H1 (cell line): ENCODE measurements at regions not wholly inside any gene's neighbourhood (a gene's known extent, or its start where the extent isn't known, plus 50 kb on each side); places are given as distances from the start of the nearest gene placed in this dataset.

Experiments used
- CTCF ChIA-PET: fragments of 300-600 bp; sonication (Branson Sonifier 250); formaldehyde crosslinking; loops from one replicate; lab custom pipeline; 2021; ENCODE audit not compliant: partially characterized antibody; lab: Charles Lee
- POLR2A ChIA-PET: fragments of 300-600 bp; sonication (Branson Sonifier 250); formaldehyde crosslinking; loops from one replicate; lab custom pipeline; 2021; ENCODE audit warnings: inconsistent platforms; ENCODE audit not compliant: partially characterized antibody; lab: Charles Lee
- DNase-seq, 2 experiments: peaks; one replicate each; pipeline versions ENCODE4 v3.0.0 to v3.0.0-alpha.2; 2010 to 2022; ENCODE audit warnings: low spot score in 2 of 2, low read depth in 1 of 2, mixed read lengths in 1 of 2
- FAIRE-seq: peaks from 2 replicates; lab custom pipeline; 2011; peaks lifted over from hg19 to GRCh38; lab: Jason Lieb, UNC
- H2AFZ ChIP-seq: 2 replicates; pipeline ENCODE4 v1.8.1; 2012; ENCODE audit warnings: low read length, inconsistent platforms
- H2AK5ac ChIP-seq: 2 replicates; pipeline ENCODE4 v1.6.1; 2013; ENCODE audit warnings: low read depth, low read length
- H2BK120ac ChIP-seq: replicated peaks from 2 replicates; pipeline ENCODE3; 2013; ENCODE audit warnings: low read depth, low read length, inconsistent platforms
- H2BK12ac ChIP-seq: 2 replicates; pipeline ENCODE4 v1.6.1; 2013; ENCODE audit warnings: low read depth, low read length
- H2BK15ac ChIP-seq: 2 replicates; pipeline ENCODE4 v1.6.1; 2013; ENCODE audit warnings: low read length
- H2BK20ac ChIP-seq: 2 replicates; pipeline ENCODE4 v1.6.1; 2013; ENCODE audit warnings: low read length
- H2BK5ac ChIP-seq: 2 replicates; pipeline ENCODE4 v1.6.1; 2013; ENCODE audit warnings: low read depth, low read length
- H3K14ac ChIP-seq: 2 replicates; pipeline ENCODE4 v1.6.1; 2013; ENCODE audit warnings: inconsistent platforms; ENCODE audit not compliant: insufficient read length
- H3K18ac ChIP-seq: 2 replicates; pipeline ENCODE4 v1.6.1; 2013; ENCODE audit warnings: low read length; ENCODE audit errors: extremely low read depth
- H3K23ac ChIP-seq: 2 replicates; pipeline ENCODE4 v1.6.1; 2013; ENCODE audit warnings: inconsistent platforms; ENCODE audit not compliant: insufficient read length
- H3K23me2 ChIP-seq: 2 replicates; pipeline ENCODE4 v1.6.1; 2013; ENCODE audit warnings: low read depth, low read length
- H3K27ac ChIP-seq: 2 replicates; pipeline ENCODE4 v1.6.1; 2011; ENCODE audit warnings: low read depth, low read length, inconsistent platforms
- H3K27me3 ChIP-seq, 4 experiments: replicated peaks in 1 of 4; 1 replicate in 1 of 4; 2 replicates in 3 of 4; pipeline versions ENCODE4 v1.6.1 to v1.8.1; 2011 to 2013; ENCODE audit warnings: low read length in 3 of 4, mild to moderate bottlenecking in 3 of 4, inconsistent platforms in 2 of 4, mixed read lengths in 2 of 4, moderate library complexity in 1 of 4; ENCODE audit not compliant: control insufficient read depth in 3 of 4, insufficient read depth in 3 of 4; ENCODE audit errors: extremely low read depth in 1 of 4
- H3K36me3 ChIP-seq, 4 experiments: 2 replicates each; pipeline versions ENCODE4 v1.6.1 to v1.8.1; 2011 to 2013; ENCODE audit warnings: mild to moderate bottlenecking in 4 of 4, low read length in 3 of 4, moderate library complexity in 2 of 4, control low read depth in 1 of 4, inconsistent platforms in 1 of 4; ENCODE audit not compliant: insufficient read depth in 4 of 4, control insufficient read depth in 2 of 4
- H3K4ac ChIP-seq: replicated peaks from 2 replicates; pipeline ENCODE3; 2013; ENCODE audit warnings: low read length, low read depth, mixed read lengths, inconsistent platforms; ENCODE audit not compliant: insufficient read length
- H3K4me1 ChIP-seq, 4 experiments: replicated peaks in 1 of 4; 1 replicate in 1 of 4; 2 replicates in 3 of 4; pipeline versions ENCODE4 v1.6.1 to v1.8.1; 2011 to 2013; ENCODE audit warnings: low read length in 3 of 4, inconsistent platforms in 2 of 4, mixed read lengths in 1 of 4; ENCODE audit not compliant: insufficient read depth in 4 of 4, control insufficient read depth in 3 of 4
- H3K4me2 ChIP-seq, 2 experiments: 2 replicates each; pipeline versions ENCODE4 v1.6.1 to v1.8.1; 2011 to 2013; ENCODE audit warnings: low read depth in 2 of 2, low read length in 2 of 2, control low read depth in 1 of 2, inconsistent platforms in 1 of 2, mild to moderate bottlenecking in 1 of 2; ENCODE audit not compliant: insufficient read depth in 1 of 2
- H3K4me3 ChIP-seq, 4 experiments: fragments of 200-600, 300-600 bp in 1 of 4; sonication (generic), shearing (Covaris generic), sonication (Bioruptor Twin) in 1 of 4; 2 replicates each; pipeline versions ENCODE4 v1.5.1 to v1.8.1; 2011 to 2016; ENCODE audit warnings: low read length in 4 of 4, low read depth in 3 of 4, control low read depth in 2 of 4, inconsistent platforms in 2 of 4, mild to moderate bottlenecking in 2 of 4, mixed read lengths in 1 of 4, moderate library complexity in 1 of 4; ENCODE audit not compliant: insufficient read depth in 2 of 4; ENCODE audit errors: extremely low read depth in 1 of 4
- H3K56ac ChIP-seq: replicated peaks from 2 replicates; pipeline ENCODE3; 2013; ENCODE audit warnings: low read depth, mild to moderate bottlenecking, mixed read lengths, low read length, inconsistent platforms; ENCODE audit not compliant: insufficient read length
- H3K79me1 ChIP-seq: 2 replicates; pipeline ENCODE4 v1.6.1; 2013; ENCODE audit warnings: low read depth, low read length, control low read depth
- H3K79me2 ChIP-seq, 2 experiments: 2 replicates each; pipeline versions ENCODE4 v1.6.1 to v1.8.1; 2012 to 2013; ENCODE audit warnings: low read length in 2 of 2, mild to moderate bottlenecking in 2 of 2, inconsistent platforms in 1 of 2; ENCODE audit not compliant: insufficient read depth in 2 of 2, control insufficient read depth in 1 of 2
- H3K9ac ChIP-seq, 4 experiments: replicated peaks in 1 of 4; 1 replicate in 1 of 4; 2 replicates in 3 of 4; pipeline versions ENCODE4 v1.6.1 to v1.8.1; 2011 to 2013; ENCODE audit warnings: low read depth in 3 of 4, low read length in 3 of 4, control low read depth in 2 of 4, mild to moderate bottlenecking in 2 of 4, moderate library complexity in 2 of 4, inconsistent platforms in 1 of 4; ENCODE audit errors: extremely low read depth in 1 of 4
- H3K9me3 ChIP-seq, 2 experiments: 2 replicates each; pipeline versions ENCODE4 v1.6.1 to v1.8.1; 2012 to 2013; ENCODE audit warnings: mild to moderate bottlenecking in 2 of 2, moderate library complexity in 2 of 2, control low read depth in 1 of 2, inconsistent platforms in 1 of 2, low read depth in 1 of 2, low read length in 1 of 2, mixed read lengths in 1 of 2; ENCODE audit not compliant: insufficient read depth in 2 of 2
- H4K20me1 ChIP-seq, 2 experiments: replicated peaks in 1 of 2; 2 replicates each; pipeline versions ENCODE3 to v1.8.1; 2011 to 2013; ENCODE audit warnings: inconsistent platforms in 2 of 2, low read length in 2 of 2, mild to moderate bottlenecking in 1 of 2; ENCODE audit not compliant: insufficient read depth in 2 of 2, control insufficient read depth in 1 of 2
- H4K5ac ChIP-seq: 2 replicates; pipeline ENCODE4 v1.6.1; 2013; ENCODE audit warnings: low read length, low read depth, mixed read lengths, inconsistent platforms; ENCODE audit not compliant: insufficient read length
- H4K8ac ChIP-seq: 2 replicates; pipeline ENCODE4 v1.8.0; 2013; ENCODE audit warnings: mild to moderate bottlenecking, moderate library complexity, low read length, inconsistent platforms; ENCODE audit not compliant: insufficient read depth; ENCODE audit errors: extremely low read depth
- H4K91ac ChIP-seq: replicated peaks from 2 replicates; pipeline ENCODE3; 2013; ENCODE audit warnings: low read length, mixed read lengths, inconsistent platforms; ENCODE audit not compliant: insufficient read length
- BACH1 ChIP-seq: IDR thresholded peaks from 2 replicates; pipeline ENCODE4 v1.6.1; 2012; ENCODE audit warnings: low read length, improper control_type of control experiment
- BCL11A ChIP-seq, 2 experiments: IDR thresholded peaks; one replicate each; pipeline ENCODE4 v1.6.1; 2011; ENCODE audit warnings: low read depth in 2 of 2, low read length in 2 of 2, mild to moderate bottlenecking in 2 of 2
- GABPA ChIP-seq: IDR thresholded peaks from 2 replicates; pipeline ENCODE4 v1.6.1; 2011; ENCODE audit warnings: mild to moderate bottlenecking, low read length, moderate library complexity, borderline replicate concordance; ENCODE audit not compliant: insufficient read depth
- MAFK ChIP-seq: IDR thresholded peaks from 2 replicates; pipeline ENCODE4 v1.6.1; 2012; ENCODE audit warnings: low read depth, mild to moderate bottlenecking, improper control_type of control experiment, low read length
- NRF1 ChIP-seq: IDR thresholded peaks from 2 replicates; pipeline ENCODE4 v1.6.1; 2011; ENCODE audit warnings: mild to moderate bottlenecking, low read depth, low read length, improper control_type of control experiment
- SUZ12 ChIP-seq: fragments of 200-600 bp; sonication (generic); IDR thresholded peaks from 2 replicates; pipeline ENCODE4 v1.6.1; 2012; ENCODE audit warnings: mild to moderate bottlenecking, inconsistent platforms, low read length, moderate library complexity, mixed read lengths
- TBP ChIP-seq: IDR thresholded peaks from 2 replicates; pipeline ENCODE4 v1.6.1; 2011; ENCODE audit warnings: low read depth, low read length, improper control_type of control experiment
- TCF12 ChIP-seq: IDR thresholded peaks from 2 replicates; pipeline ENCODE4 v1.6.1; 2011; ENCODE audit warnings: low read depth, mild to moderate bottlenecking, low read length
- WGBS, 2 experiments: shearing (Covaris generic) in 1 of 2; methylation state at CpG; one replicate each; pipeline versions ENCODE4 v1.1.6 to v1.1.7; 2013 to 2015; ENCODE audit warnings: low lambda C conversion rate in 2 of 2, mixed read lengths in 2 of 2, inconsistent platforms in 1 of 2, low coverage in 1 of 2, missing lambda C conversion rate in 1 of 2; ENCODE audit not compliant: insufficient replicate concordance in 2 of 2, insufficient coverage in 1 of 2, insufficient read length in 1 of 2; ENCODE audit errors: extremely low coverage in 1 of 2, missing lambda C conversion rate in 1 of 2; 5-methylcytosine and 5-hydroxymethylcytosine counted together

GRCh38 chr10:121322046-121322445 is 276.2 kb downstream of the FGFR2 start:
- no peak for FAIRE-seq
- whole genome bisulfite sequencing, 2 experiments, result 83% methylated on average over 1 of the region's 1 CpG; no CpG with 5 or more reads in 1 of the 2 experiments
- no peak for DNase-seq
- Histone ChIP-seq H3K4me2 (no peak overlapping the region), H3K9ac (no peak overlapping the region), H3K23me2 (no peaks in the 10 kb centered on the region), H3K4ac (no peak overlapping the region), H3K18ac (no peak overlapping the region), H4K5ac (no peak overlapping the region), H3K4me1 (peaks cover 0 to 2% (median 0%) of the 10 kb centered on the region in 4 experiments; a peak in 1 of 7 replicates), H3K27me3 (no peaks in the 10 kb centered on the region), H3K27ac (no peak overlapping the region), H3K14ac (no peak overlapping the region), H4K91ac (no peak overlapping the region), H3K79me2 (no peaks in the 10 kb centered on the region), H2BK12ac (no peak overlapping the region), H3K23ac (no peak overlapping the region), H2AK5ac (no peak overlapping the region), H2BK20ac (no peak overlapping the region), H3K36me3 (no peaks in the 10 kb centered on the region), H3K56ac (no peak overlapping the region), H3K4me3 (no peak overlapping the region), H4K20me1 (no peaks in the 10 kb centered on the region), H3K79me1 (no peaks in the 10 kb centered on the region), H4K8ac (no peak overlapping the region), H2AFZ (no peak overlapping the region), H2BK120ac (no peak overlapping the region), H3K9me3 (peaks cover 0 to 3% of the 10 kb centered on the region in 2 experiments; a peak in 1 of 4 replicates), H2BK5ac (no peak overlapping the region), H2BK15ac (no peak overlapping the region)
- CTCF ChIA-PET, result no interaction called here
- TF ChIP-seq MAFK (no peak), GABPA (no peak), BACH1 (no peak), BCL11A (IDR thresholded peaks at IDR 0.05; ENCODE audit: low read depth in 2 of 2, low read length in 2 of 2) (no peak), TBP (no peak), SUZ12 (no peak), TCF12 (no peak), NRF1 (no peak)
- POLR2A ChIA-PET, result no interaction called here
